Activated T-helper 1 cell treated with anti-CD3 and anti-CD28 coated beads, Interleukin-12 subunit alpha, Interleukin-12 subunit beta, Interleukin-2, Interleukin-4 antibody, amounts not matched to agents 30 ng/mL and 10 ng/mL and 1 ng/mL, durations not matched to agents 14 hours and 24 hours and 36 hours (primary cell): ENCODE measurements at regions not wholly inside any gene's neighbourhood (a gene's known extent, or its start where the extent isn't known, plus 50 kb on each side); places are given as distances from the start of the nearest gene placed in this dataset.
"Not testable (repeated sequence)": the region's sequence is repeated elsewhere in the genome, so short reads cannot be mapped to it uniquely, and the experiment has no call there.

ENCODE experiments used
- DNase-seq: peaks from one replicate; pipeline ENCODE4 v3.0.0; 2021; ENCODE audit warnings: low spot score
- H3K27ac Mint-ChIP-seq: one replicate; pipeline ENCODE4 v1.8.0; 2021; ENCODE audit warnings: mild to moderate bottlenecking, mixed read lengths
- H3K27me3 Mint-ChIP-seq: one replicate; pipeline ENCODE4 v1.8.0; 2022; ENCODE audit warnings: mild to moderate bottlenecking, moderate library complexity, mixed read lengths; ENCODE audit not compliant: insufficient read depth
- H3K36me3 Mint-ChIP-seq: one replicate; pipeline ENCODE4 v1.8.0; 2021; ENCODE audit warnings: low read depth, mixed read lengths
- H3K4me1 Mint-ChIP-seq: one replicate; pipeline ENCODE4 v1.8.0; 2021; ENCODE audit warnings: low read depth, mixed read lengths
- H3K4me3 Mint-ChIP-seq: one replicate; pipeline ENCODE4 v1.8.0; 2021; ENCODE audit warnings: mild to moderate bottlenecking, moderate library complexity, mixed read lengths
- H3K9me3 Mint-ChIP-seq: one replicate; pipeline ENCODE4 v1.8.0; 2021; ENCODE audit warnings: mixed read lengths
- intact Hi-C: fragments of 100-400 bp; cut with micrococcal nuclease; formaldehyde crosslinking; loops from one replicate; pipeline ENCODE4 v1.15.1; 2024

GRCh38 chr5:40453689-40454088 lies 226.0 kb upstream of the PTGER4 start:
- Mint-ChIP-seq H3K27ac (no peak overlapping the region), H3K4me1 (peaks cover 10% of the 10 kb centered on the region), H3K36me3 (peaks cover 27% of the 10 kb centered on the region), H3K27me3 (no peaks in the 10 kb centered on the region), H3K9me3 (peaks cover 61% of the 10 kb centered on the region), H3K4me3 (no peak overlapping the region)
- no peak for DNase-seq
- intact Hi-C loops = no loop called here

GRCh38 chr5:40452874-40453624 lies 226.7 kb upstream of the PTGER4 start:
- intact Hi-C loops = no loop called here
- H3K9me3 Mint-ChIP-seq = peaks cover 66% of the 10 kb centered on the region
- no peak overlapping the region for H3K4me3 Mint-ChIP-seq
- H3K4me1 Mint-ChIP-seq = peaks cover 10% of the 10 kb centered on the region
- H3K27ac Mint-ChIP-seq = no peak overlapping the region
- DNase-seq = no peak
- H3K27me3 Mint-ChIP-seq = no peaks in the 10 kb centered on the region
- H3K36me3 Mint-ChIP-seq = peaks cover 29% of the 10 kb centered on the region

GRCh38 chr5:40447438-40447837 lies 232.3 kb upstream of the PTGER4 start:
- H3K4me3 Mint-ChIP-seq = no peak overlapping the region
- H3K9me3 Mint-ChIP-seq = peaks cover 73% of the 10 kb centered on the region
- peaks cover 36% of the 10 kb centered on the region for H3K36me3 Mint-ChIP-seq
- H3K27me3 Mint-ChIP-seq = no peaks in the 10 kb centered on the region
- H3K27ac Mint-ChIP-seq = no peak overlapping the region
- intact Hi-C loops = no loop called here
- peaks cover 15% of the 10 kb centered on the region for H3K4me1 Mint-ChIP-seq
- no peak for DNase-seq

GRCh38 chr5:40446910-40447309 lies 232.8 kb upstream of the PTGER4 start:
- Mint-ChIP-seq H3K27ac (no peak overlapping the region), H3K4me1 (peaks cover 20% of the 10 kb centered on the region), H3K36me3 (peaks cover 34% of the 10 kb centered on the region), H3K9me3 (peaks cover 68% of the 10 kb centered on the region), H3K27me3 (no peaks in the 10 kb centered on the region), H3K4me3 (no peak overlapping the region)
- no peak for DNase-seq
- intact Hi-C loops = no loop called here

GRCh38 chr5:40442346-40442745 lies 237.4 kb upstream of the PTGER4 start:
- peak overlapping the region; percentile 87 for H3K27ac Mint-ChIP-seq
- no peaks in the 10 kb centered on the region for H3K27me3 Mint-ChIP-seq
- peaks cover 20% of the 10 kb centered on the region for H3K36me3 Mint-ChIP-seq
- intact Hi-C loops = loop anchor here (1.0 kb wide), 2 partner anchors 38 to 136 kb away; no protein-coding TSS in a partner anchor
- peak overlapping the region; percentile 11 for H3K4me3 Mint-ChIP-seq
- H3K9me3 Mint-ChIP-seq = peaks cover 39% of the 10 kb centered on the region
- H3K4me1 Mint-ChIP-seq = peaks cover 55% of the 10 kb centered on the region
- DNase-seq = no peak

GRCh38 chr5:40441733-40442132 lies 238.0 kb upstream of the PTGER4 start:
- intact Hi-C loops = loop anchor here (1.0 to 2.0 kb wide), 9 partner anchors 31 to 238 kb away; partner anchors contain the start of gene PTGER4
- H3K4me3 Mint-ChIP-seq = peak overlapping the region; percentile 11

GRCh38 chr5:40440746-40441145 lies 239.0 kb upstream of the PTGER4 start:
- no peaks in the 10 kb centered on the region for H3K27me3 Mint-ChIP-seq
- peaks cover 33% of the 10 kb centered on the region for H3K9me3 Mint-ChIP-seq
- intact Hi-C loops = loop anchor here (1.0 to 2.0 kb wide), 7 partner anchors 30 to 239 kb away; partner anchors contain the start of gene PTGER4
- peak overlapping the region; percentile 11 for H3K4me3 Mint-ChIP-seq
- H3K27ac Mint-ChIP-seq = peak overlapping the region; percentile 87
- DNase-seq = no peak
- H3K4me1 Mint-ChIP-seq = peaks cover 66% of the 10 kb centered on the region
- H3K36me3 Mint-ChIP-seq = peaks cover 17% of the 10 kb centered on the region

More at GRCh38 chr5:40441733-40442132, 238.0 kb upstream of the PTGER4 start:
- DNase-seq = peak; percentile 42
- peak overlapping the region; percentile 87 for H3K27ac Mint-ChIP-seq
- no peaks in the 10 kb centered on the region for H3K27me3 Mint-ChIP-seq
- peaks cover 37% of the 10 kb centered on the region for H3K9me3 Mint-ChIP-seq
- peaks cover 18% of the 10 kb centered on the region for H3K36me3 Mint-ChIP-seq
- H3K4me1 Mint-ChIP-seq = peaks cover 58% of the 10 kb centered on the region

GRCh38 chr5:40439103-40439502 lies 240.6 kb upstream of the PTGER4 start:
- Mint-ChIP-seq H3K27ac (peak overlapping the region; percentile 76), H3K4me3 (peak overlapping the region; percentile 23), H3K4me1 (peaks cover 78% of the 10 kb centered on the region), H3K9me3 (peaks cover 18% of the 10 kb centered on the region)
- DNase-seq, H3K36me3 Mint-ChIP-seq, H3K27me3 Mint-ChIP-seq, intact Hi-C loops: not testable (repeated sequence)

- DNase-seq, H3K27me3 Mint-ChIP-seq, intact Hi-C loops, H3K4me3 Mint-ChIP-seq, H3K36me3 Mint-ChIP-seq: not testable (repeated sequence)
- Mint-ChIP-seq H3K4me1 (peaks cover 82% of the 10 kb centered on the region), H3K27ac (peak overlapping the region; percentile 76), H3K9me3 (peaks cover 14% of the 10 kb centered on the region)
Measured at GRCh38 chr5:40438646-40439045, 241.1 kb upstream of the PTGER4 start.

- Mint-ChIP-seq H3K4me3 (peak overlapping the region; percentile 13), H3K4me1 (peaks cover 84% of the 10 kb centered on the region), H3K27ac (peak overlapping the region; percentile 71), H3K27me3 (no peaks in the 10 kb centered on the region), H3K9me3 (peaks cover 9% of the 10 kb centered on the region), H3K36me3 (peaks cover 4% of the 10 kb centered on the region)
- no peak for DNase-seq
- intact Hi-C loops = loop anchor here (1.0 to 2.0 kb wide), 7 partner anchors 49 to 252 kb away; partner anchors contain the start of gene PTGER4
Measured at GRCh38 chr5:40437452-40437861, 242.3 kb upstream of the PTGER4 start.

GRCh38 chr5:40436535-40437237 lies 243.0 kb upstream of the PTGER4 start:
- H3K4me1 Mint-ChIP-seq = peaks cover 77% of the 10 kb centered on the region
- peaks cover 2% of the 10 kb centered on the region for H3K36me3 Mint-ChIP-seq
- H3K27ac Mint-ChIP-seq = peak overlapping the region; percentile 68
- H3K27me3 Mint-ChIP-seq = no peaks in the 10 kb centered on the region
- peak overlapping the region; percentile 37 for H3K4me3 Mint-ChIP-seq
- peaks cover 9% of the 10 kb centered on the region for H3K9me3 Mint-ChIP-seq
- no peak for DNase-seq
- intact Hi-C loops = loop anchor here (1.0 to 2.0 kb wide), 9 partner anchors 26 to 253 kb away; partner anchors contain the start of gene PTGER4

GRCh38 chr5:40435706-40436105 lies 244.0 kb upstream of the PTGER4 start:
- not testable (repeated sequence) for H3K9me3 Mint-ChIP-seq, H3K36me3 Mint-ChIP-seq, DNase-seq, H3K27me3 Mint-ChIP-seq
- peak overlapping the region; percentile 40 for H3K4me3 Mint-ChIP-seq
- peak overlapping the region; percentile 55 for H3K27ac Mint-ChIP-seq
- peaks cover 71% of the 10 kb centered on the region for H3K4me1 Mint-ChIP-seq
- intact Hi-C loops = loop anchor here (1.0 to 2.0 kb wide), 3 partner anchors 25 to 211 kb away; no protein-coding TSS in a partner anchor

- Mint-ChIP-seq H3K4me1 (peaks cover 82% of the 10 kb centered on the region), H3K4me3 (no peak overlapping the region), H3K9me3 (peaks cover 7% of the 10 kb centered on the region), H3K27ac (no peak overlapping the region), H3K36me3 (peaks cover 3% of the 10 kb centered on the region), H3K27me3 (no peaks in the 10 kb centered on the region)
- no peak for DNase-seq
- intact Hi-C loops = no loop called here
Measured at GRCh38 chr5:40432836-40433235, 246.9 kb upstream of the PTGER4 start.
